HepG2 (cell line): ENCODE measurements at regions not wholly inside any gene's neighbourhood (a gene's known extent, or its start where the extent isn't known, plus 50 kb on each side); places are given as distances from the start of the nearest gene placed in this dataset.
A peak's percentile ranks its signal among the peaks of the same experiment; 100 is the strongest.

Source experiments
- ATAC-seq: fragments of 200-7000 bp; cut with Tn5 transposase; 3 replicates; pipeline ENCODE4 v1.9.1; 2020; ENCODE audit warnings: mild to moderate bottlenecking, moderate library complexity
- BruUV-seq: library from RNA; stranded (reverse); fragments of 400-500 nt; replicated peaks from 2 replicates; lab custom pipeline; 2021; lab: Mats Ljungman, UMichigan
- CTCF ChIA-PET: fragments of 300-600 bp; formaldehyde crosslinking; extraction: SDS; loops from one replicate; lab custom pipeline; 2021; ENCODE audit warnings: low total read pairs, inconsistent platforms, low intra/inter-chr PET ratio; lab: Yijun Ruan, JAX
- POLR2A ChIA-PET: fragments of 350-600 bp; sonication (Branson Sonifier 250); formaldehyde crosslinking; loops from one replicate; lab custom pipeline; 2020; ENCODE audit warnings: antibody characterized with exemption, inconsistent platforms; lab: Yijun Ruan, JAX
- DNase-seq: peaks from one replicate; pipeline ENCODE4 v3.0.0-alpha.2; 2015; ENCODE audit warnings: low spot score
- FAIRE-seq: peaks from 3 replicates; lab custom pipeline; 2011; peaks lifted over from hg19 to GRCh38; lab: Jason Lieb, UNC
- H2AFZ ChIP-seq: one replicate; pipeline ENCODE4 v1.6.1; 2011; ENCODE audit warnings: low read length, inconsistent platforms
- H3K27ac ChIP-seq: fragments of 300-600 bp; 3 replicates; pipeline ENCODE4 v1.8.0; 2011; ENCODE audit warnings: mixed run types, mild to moderate bottlenecking, mixed read lengths, low read length, inconsistent platforms; ENCODE audit not compliant: insufficient read depth; ENCODE audit errors: extremely low read length
- H3K27me3 ChIP-seq, 2 experiments: fragments of 200-600 bp in 1 of 2; 2 replicates in 1 of 2; 3 replicates in 1 of 2; pipeline versions ENCODE4 v1.6.0 to v1.8.0; 2011; ENCODE audit warnings: low read length in 2 of 2, mild to moderate bottlenecking in 2 of 2, moderate library complexity in 2 of 2, inconsistent platforms in 1 of 2; ENCODE audit not compliant: insufficient read depth in 2 of 2, control insufficient read depth in 1 of 2
- H3K36me3 ChIP-seq, 2 experiments: fragments of 200-600 bp in 1 of 2; replicated peaks in 1 of 2; 2 replicates in 1 of 2; 3 replicates in 1 of 2; pipeline versions ENCODE4 v1.5.1 to v1.8.0; 2011; ENCODE audit warnings: low read length in 2 of 2, inconsistent platforms in 1 of 2; ENCODE audit not compliant: insufficient read depth in 2 of 2, control insufficient read depth in 1 of 2
- H3K4me1 ChIP-seq: 2 replicates; pipeline ENCODE4 v1.5.1; 2012; ENCODE audit warnings: low read length, inconsistent platforms; ENCODE audit not compliant: insufficient read depth
- H3K4me2 ChIP-seq: 2 replicates; pipeline ENCODE4 v1.6.0; 2011; ENCODE audit warnings: low read depth, low read length, inconsistent platforms
- H3K4me3 ChIP-seq, 3 experiments: fragments of 200-600 bp in 1 of 3; sonication (generic), shearing (Covaris generic) in 1 of 3; replicated peaks in 1 of 3; 2 replicates each; pipeline ENCODE4 v1.5.1; 2011 to 2016; ENCODE audit warnings: low read length in 3 of 3, inconsistent platforms in 2 of 3, low read depth in 2 of 3, mild to moderate bottlenecking in 2 of 3, control low read depth in 1 of 3, mixed read lengths in 1 of 3; ENCODE audit not compliant: insufficient read depth in 1 of 3
- H3K79me2 ChIP-seq: one replicate; pipeline ENCODE4 v1.6.1; 2011; ENCODE audit warnings: low read length, inconsistent platforms; ENCODE audit not compliant: insufficient read depth
- H3K9ac ChIP-seq: 2 replicates; pipeline ENCODE4 v1.6.0; 2011; ENCODE audit warnings: mild to moderate bottlenecking, low read depth, low read length, inconsistent platforms; ENCODE audit not compliant: insufficient read depth
- H3K9me3 ChIP-seq: 2 replicates; pipeline ENCODE4 v1.5.1; 2012; ENCODE audit warnings: mild to moderate bottlenecking, low read length
- H4K20me1 ChIP-seq: 2 replicates; pipeline ENCODE4 v1.6.0; 2011; ENCODE audit warnings: inconsistent platforms, mild to moderate bottlenecking, low read length, moderate library complexity; ENCODE audit not compliant: insufficient read depth
- BRD4 ChIP-seq: sonication (generic); formaldehyde crosslinking; IDR thresholded peaks from 2 replicates; pipeline ENCODE4 v1.4.0; 2020; ENCODE audit warnings: missing genetic modification reagents
- ISL2 ChIP-seq: sonication (generic); formaldehyde crosslinking; IDR thresholded peaks from 2 replicates; pipeline ENCODE4 v1.5.0; 2020; ENCODE audit warnings: missing genetic modification reagents
- LBX2 ChIP-seq: sonication (generic); formaldehyde crosslinking; IDR thresholded peaks from 2 replicates; pipeline ENCODE4 v1.5.0; 2020; ENCODE audit warnings: missing genetic modification reagents, mild to moderate bottlenecking, borderline replicate concordance
- MAX ChIP-seq: IDR thresholded peaks from 2 replicates; pipeline ENCODE4 v1.6.1; 2012; ENCODE audit warnings: inconsistent platforms
- POLR2AphosphoS5 ChIP-seq: IDR thresholded peaks from 2 replicates; pipeline ENCODE4 v1.6.1; 2012; ENCODE audit warnings: low read depth, low read length
- PRPF4 ChIP-seq: fragments of 200-400 bp; formaldehyde crosslinking; IDR thresholded peaks from 2 replicates; pipeline ENCODE4 v1.6.1; 2016; ENCODE audit warnings: low read length, low read depth; ENCODE audit not compliant: poor library complexity, severe bottlenecking
- RBFOX2 ChIP-seq: fragments of 200-400 bp; formaldehyde crosslinking; IDR thresholded peaks from 2 replicates; pipeline ENCODE4 v1.6.1; 2017; ENCODE audit warnings: low read depth, mild to moderate bottlenecking, low read length
- ZNF24 ChIP-seq: fragments of 450-650 bp; IDR thresholded peaks from 2 replicates; pipeline ENCODE4 v1.6.1; 2017; ENCODE audit warnings: antibody characterized with exemption, mild to moderate bottlenecking
- ZNF30 ChIP-seq: sonication (generic); formaldehyde crosslinking; IDR thresholded peaks from 2 replicates; pipeline ENCODE4 v1.5.0; 2020; ENCODE audit warnings: mild to moderate bottlenecking, missing genetic modification reagents
- ZSCAN20 ChIP-seq: sonication (generic); formaldehyde crosslinking; IDR thresholded peaks from 2 replicates; pipeline ENCODE4 v1.4.0; 2020; ENCODE audit warnings: missing genetic modification reagents, mild to moderate bottlenecking, borderline replicate concordance
- WGBS: methylation state at CpG from one replicate; pipeline ENCODE4 v1.1.6; 2017; ENCODE audit warnings: low lambda C conversion rate; 5-methylcytosine and 5-hydroxymethylcytosine counted together
- in situ Hi-C: cut with HindIII; loops from 2 replicates; pipeline ENCODE4 v1.10.0; 2017; ENCODE audit warnings: low pct_unique_long_range_greater_than_20kb; ENCODE audit not compliant: extremely low pct_ligation_motif_present
- intact Hi-C: fragments of 100-400 bp; cut with micrococcal nuclease; formaldehyde crosslinking; loops from one replicate; pipeline ENCODE4 v1.10.0; 2022; ENCODE audit not compliant: unreplicated experiment
- TF ChIP-seq, protein P1 (sequence below): sonication (generic); formaldehyde crosslinking; IDR thresholded peaks from 2 replicates; pipeline ENCODE4 v1.4.0; 2020; ENCODE audit warnings: mild to moderate bottlenecking, low read depth, missing genetic modification reagents
- TF ChIP-seq, protein P2 (sequence below): fragments of 450-650 bp; IDR thresholded peaks from 2 replicates; pipeline ENCODE4 v1.6.1; 2017; ENCODE audit warnings: mild to moderate bottlenecking

GRCh38 chr16:10265770-10266615, 83.8 kb upstream of the GRIN2A start:
- intact Hi-C loops: no loop called here
- ChIA-PET CTCF (interaction anchor here (1.4 kb wide), 1 partner anchor 9 kb away, joined by 5 read pairs; no protein-coding TSS in a partner anchor), POLR2A (interaction anchor here (0.7 to 3.4 kb wide), 13 partner anchors 9 to 351 kb away, joined by 3 to 28 read pairs (median 3); partner anchors contain the start of gene ATF7IP2)
- Histone ChIP-seq H3K36me3 (no peaks in the 10 kb centered on the region), H4K20me1 (no peaks in the 10 kb centered on the region), H3K4me3 (peak overlapping the region; percentile 22 to 53 (median 26)), H3K9ac (peak overlapping the region; percentile 67), H3K79me2 (no peaks in the 10 kb centered on the region), H3K9me3 (no peaks in the 10 kb centered on the region), H3K4me2 (peak overlapping the region; percentile 74), H3K27ac (peak overlapping the region; percentile 88), H2AFZ (peak overlapping the region; percentile 3), H3K4me1 (peaks cover 85% of the 10 kb centered on the region), H3K27me3 (no peaks in the 10 kb centered on the region)
- WGBS: 7% methylated on average over 11 of the region's 11 CpGs
- no TSS peak for BruUV-seq
- peak; percentile 99 for FAIRE-seq
- in situ Hi-C loops: no loop called here
- ATAC-seq: peak; percentile 95
- DNase-seq: peak; percentile 99
- TF ChIP-seq POLR2AphosphoS5: peak; percentile 41; the same call in 1 of the 2 replicates
- TF ChIP-seq ZSCAN20 (CRISPR knock-in tag): peak; percentile 89; the same call in 1 of the 2 replicates
- peak; percentile 64 for TF ChIP-seq BRD4 (CRISPR knock-in tag)
- TF ChIP-seq, protein P1, sequence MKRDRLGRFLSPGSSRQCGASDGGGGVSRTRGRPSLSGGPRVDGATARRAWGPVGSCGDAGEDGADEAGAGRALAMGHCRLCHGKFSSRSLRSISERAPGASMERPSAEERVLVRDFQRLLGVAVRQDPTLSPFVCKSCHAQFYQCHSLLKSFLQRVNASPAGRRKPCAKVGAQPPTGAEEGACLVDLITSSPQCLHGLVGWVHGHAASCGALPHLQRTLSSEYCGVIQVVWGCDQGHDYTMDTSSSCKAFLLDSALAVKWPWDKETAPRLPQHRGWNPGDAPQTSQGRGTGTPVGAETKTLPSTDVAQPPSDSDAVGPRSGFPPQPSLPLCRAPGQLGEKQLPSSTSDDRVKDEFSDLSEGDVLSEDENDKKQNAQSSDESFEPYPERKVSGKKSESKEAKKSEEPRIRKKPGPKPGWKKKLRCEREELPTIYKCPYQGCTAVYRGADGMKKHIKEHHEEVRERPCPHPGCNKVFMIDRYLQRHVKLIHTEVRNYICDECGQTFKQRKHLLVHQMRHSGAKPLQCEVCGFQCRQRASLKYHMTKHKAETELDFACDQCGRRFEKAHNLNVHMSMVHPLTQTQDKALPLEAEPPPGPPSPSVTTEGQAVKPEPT (CRISPR knock-in tag): no peak
- peak; percentile 75 for TF ChIP-seq MAX
- peak; percentile 37; the same call in 1 of the 2 replicates for TF ChIP-seq ZNF24
- TF ChIP-seq ISL2 (CRISPR knock-in tag): peak; percentile 99
- TF ChIP-seq PRPF4: peak; percentile 18
- TF ChIP-seq LBX2 (CRISPR knock-in tag): 0 out of 2 replicates have a peak, but pooled peaks have one; percentile 5
- no peak for TF ChIP-seq ZNF30 (CRISPR knock-in tag)
- TF ChIP-seq, protein P2, sequence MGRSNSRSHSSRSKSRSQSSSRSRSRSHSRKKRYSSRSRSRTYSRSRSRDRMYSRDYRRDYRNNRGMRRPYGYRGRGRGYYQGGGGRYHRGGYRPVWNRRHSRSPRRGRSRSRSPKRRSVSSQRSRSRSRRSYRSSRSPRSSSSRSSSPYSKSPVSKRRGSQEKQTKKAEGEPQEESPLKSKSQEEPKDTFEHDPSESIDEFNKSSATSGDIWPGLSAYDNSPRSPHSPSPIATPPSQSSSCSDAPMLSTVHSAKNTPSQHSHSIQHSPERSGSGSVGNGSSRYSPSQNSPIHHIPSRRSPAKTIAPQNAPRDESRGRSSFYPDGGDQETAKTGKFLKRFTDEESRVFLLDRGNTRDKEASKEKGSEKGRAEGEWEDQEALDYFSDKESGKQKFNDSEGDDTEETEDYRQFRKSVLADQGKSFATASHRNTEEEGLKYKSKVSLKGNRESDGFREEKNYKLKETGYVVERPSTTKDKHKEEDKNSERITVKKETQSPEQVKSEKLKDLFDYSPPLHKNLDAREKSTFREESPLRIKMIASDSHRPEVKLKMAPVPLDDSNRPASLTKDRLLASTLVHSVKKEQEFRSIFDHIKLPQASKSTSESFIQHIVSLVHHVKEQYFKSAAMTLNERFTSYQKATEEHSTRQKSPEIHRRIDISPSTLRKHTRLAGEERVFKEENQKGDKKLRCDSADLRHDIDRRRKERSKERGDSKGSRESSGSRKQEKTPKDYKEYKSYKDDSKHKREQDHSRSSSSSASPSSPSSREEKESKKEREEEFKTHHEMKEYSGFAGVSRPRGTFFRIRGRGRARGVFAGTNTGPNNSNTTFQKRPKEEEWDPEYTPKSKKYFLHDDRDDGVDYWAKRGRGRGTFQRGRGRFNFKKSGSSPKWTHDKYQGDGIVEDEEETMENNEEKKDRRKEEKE: no peak
- TF ChIP-seq RBFOX2: 0 out of 2 replicates have a peak, but pooled peaks have one; percentile 46
